GM18517 (cell line): ENCODE measurements at regions not wholly inside any gene's neighbourhood (a gene's known extent, or its start where the extent isn't known, plus 50 kb on each side); places are given as distances from the start of the nearest gene placed in this dataset.

Experiments
- ATAC-seq: cut with Tn5 transposase; IDR thresholded peaks from one replicate; pipeline ENCODE4 v1.9.1; 2021; ENCODE audit warnings: mild to moderate bottlenecking, moderate library complexity; ENCODE audit not compliant: unreplicated experiment

DNA sequence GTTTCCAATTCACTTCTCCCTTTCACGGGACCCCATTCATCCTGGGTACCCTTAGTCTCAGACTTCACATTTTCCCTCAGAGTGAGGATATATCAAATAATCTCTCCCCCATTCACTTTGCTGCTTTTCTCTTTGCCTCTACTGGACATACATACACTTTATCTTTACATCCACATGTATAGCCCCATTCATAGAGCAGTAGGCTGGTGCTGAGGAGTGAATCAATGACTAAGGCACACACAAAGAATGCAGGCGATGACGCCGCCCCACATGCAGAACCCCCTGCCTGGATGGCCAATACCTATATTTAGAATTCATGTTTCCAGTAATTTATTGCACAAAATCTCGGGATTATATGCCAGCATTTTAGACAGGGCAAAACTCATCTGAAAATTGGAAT lies 554.3 kb upstream of the TENM3 start:
- no peak for ATAC-seq

DNA sequence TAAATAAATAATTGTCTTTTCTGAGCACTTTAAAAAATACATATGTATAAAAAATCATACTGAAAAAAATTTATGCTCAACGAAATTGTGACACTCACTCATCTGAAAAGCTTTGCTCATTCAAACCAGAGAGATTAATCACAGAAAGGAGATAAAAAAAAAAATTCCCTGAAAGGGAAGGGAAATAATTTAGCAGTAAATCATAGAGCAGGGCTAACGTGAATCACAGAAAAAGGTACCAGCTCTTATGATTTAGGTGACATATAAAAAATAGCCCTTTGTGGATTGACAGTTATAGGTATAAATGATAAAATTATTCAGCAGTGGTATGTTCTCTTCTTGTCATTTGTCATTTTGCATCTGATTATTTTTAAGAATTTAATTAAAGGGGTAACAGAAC lies 552.7 kb upstream of the TENM3 start:
- ATAC-seq, result no peak

DNA sequence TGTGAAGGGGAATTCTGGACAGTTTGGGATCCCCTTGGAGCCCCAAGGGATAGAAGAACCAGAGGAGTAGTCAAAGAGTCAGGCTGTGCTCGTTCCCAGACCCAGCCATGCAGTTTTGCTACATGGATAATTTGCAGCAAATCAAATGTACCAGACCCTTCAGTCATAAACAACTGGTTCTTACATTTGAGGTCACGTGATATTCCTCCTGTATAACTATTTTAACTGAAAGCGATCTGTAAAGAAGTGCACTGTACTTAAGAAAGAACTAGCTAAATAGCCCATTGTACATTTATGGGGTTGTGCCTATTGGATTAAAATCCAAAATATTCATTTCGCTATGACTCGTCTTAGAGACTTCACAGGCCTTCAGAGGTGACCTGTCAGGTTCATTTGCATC lies 550.2 kb upstream of the TENM3 start:
- no peak for ATAC-seq

DNA sequence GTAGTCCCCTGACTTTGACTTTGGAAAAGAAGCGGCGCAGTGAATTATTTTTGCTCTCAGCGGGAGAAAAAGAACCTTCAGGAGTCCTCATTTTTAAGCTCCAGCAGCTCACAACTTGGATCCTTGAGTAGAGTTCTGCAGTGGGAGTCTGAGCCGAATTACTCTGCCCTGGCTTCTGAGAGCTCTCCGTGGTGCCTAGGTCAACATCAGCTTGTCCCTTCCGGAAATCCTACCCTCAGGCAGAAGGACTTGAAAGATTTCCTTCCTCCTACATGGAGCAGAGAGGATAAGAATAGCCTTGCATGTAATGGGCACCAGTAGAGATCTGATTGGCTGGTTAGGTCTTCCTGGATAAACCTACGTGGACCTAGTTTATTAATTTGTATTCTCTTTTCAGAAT lies 549.7 kb upstream of the TENM3 start:
- no peak for ATAC-seq

DNA sequence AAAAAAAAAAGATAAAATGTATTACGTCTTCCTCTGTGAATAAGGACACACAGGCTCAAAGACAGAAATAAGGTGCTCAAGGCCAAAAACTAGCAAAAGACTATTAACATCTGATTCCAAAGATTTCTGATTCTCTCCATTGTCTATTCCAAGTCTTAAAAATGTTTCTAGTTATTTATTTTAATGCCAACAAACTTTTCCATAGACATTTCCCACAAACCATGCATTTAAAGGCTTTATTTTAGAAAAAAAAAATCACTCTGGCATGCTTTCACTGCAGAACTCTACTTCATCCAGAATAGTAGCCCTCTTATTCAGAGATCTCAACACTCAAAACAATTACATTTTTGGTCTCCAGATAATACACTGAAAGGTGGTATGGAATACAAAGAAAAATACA lies 545.0 kb upstream of the TENM3 start:
- no peak for ATAC-seq

DNA sequence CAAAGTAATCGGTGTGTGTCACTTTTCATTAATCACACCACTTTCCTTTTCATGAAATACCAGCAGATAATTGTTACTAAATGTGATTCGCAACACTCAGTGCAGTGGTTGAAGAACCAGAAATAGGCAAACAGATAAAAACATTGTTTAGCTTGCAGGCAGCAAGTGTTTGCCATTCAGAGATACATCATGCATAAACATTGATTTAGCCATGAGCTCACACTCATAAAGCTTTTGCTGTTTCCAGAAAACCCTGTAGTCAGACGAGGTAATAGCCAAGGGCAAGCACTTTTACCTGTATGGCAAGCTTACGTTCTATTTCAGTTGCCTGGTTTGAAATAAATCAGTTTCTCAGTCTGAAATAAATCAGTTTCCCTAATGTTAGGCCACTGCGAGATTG lies 542.0 kb upstream of the TENM3 start:
- ATAC-seq, result no peak

DNA sequence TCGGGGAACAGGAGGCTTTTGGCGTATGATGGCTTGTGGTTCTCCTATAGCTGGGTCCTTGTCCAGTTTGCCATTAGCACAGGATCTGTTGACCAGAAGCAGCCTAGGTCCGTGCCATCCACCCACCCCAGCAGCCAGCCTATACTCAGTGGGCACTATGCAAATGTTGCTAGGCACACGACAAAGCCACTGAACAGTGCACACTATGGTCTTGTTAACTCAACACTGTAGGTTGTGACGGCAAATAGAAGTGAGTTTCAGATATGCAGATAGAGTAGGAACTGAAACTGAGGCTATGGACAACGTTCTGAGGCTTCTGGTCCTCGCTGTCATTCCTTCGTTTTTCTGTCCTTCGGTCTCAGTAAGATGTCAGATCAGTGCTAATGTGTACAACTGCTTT lies 541.3 kb upstream of the TENM3 start:
- ATAC-seq, result no peak

DNA sequence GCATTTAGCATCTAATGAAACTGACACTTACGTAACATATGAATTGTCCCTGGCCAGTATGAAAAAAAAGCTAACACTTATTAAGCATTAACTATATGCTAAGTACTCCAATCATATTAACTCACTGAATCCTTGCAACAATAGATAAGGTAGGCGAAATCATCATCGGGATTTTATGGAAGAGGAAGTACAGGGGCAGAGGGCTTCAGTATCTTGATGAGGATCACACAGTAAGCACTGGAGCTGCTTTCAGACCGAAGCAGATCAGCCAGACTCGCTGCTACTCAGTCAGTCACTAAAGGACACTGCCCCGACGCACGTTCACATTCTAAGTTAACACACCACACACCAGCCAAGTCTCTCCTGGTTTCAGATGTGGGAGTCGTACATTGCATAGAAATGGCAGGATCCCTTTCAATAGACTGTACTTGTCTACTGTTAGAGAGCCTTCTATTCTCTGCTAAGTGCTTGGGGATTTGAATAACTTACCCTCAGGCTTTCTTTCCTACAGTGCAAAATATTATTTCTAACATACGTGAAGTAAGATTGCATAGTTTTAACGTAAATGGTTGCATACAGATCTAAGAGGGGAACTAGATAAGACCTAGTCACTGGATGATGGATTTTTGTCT lies 540.2 kb upstream of the TENM3 start:
- no peak for ATAC-seq

DNA sequence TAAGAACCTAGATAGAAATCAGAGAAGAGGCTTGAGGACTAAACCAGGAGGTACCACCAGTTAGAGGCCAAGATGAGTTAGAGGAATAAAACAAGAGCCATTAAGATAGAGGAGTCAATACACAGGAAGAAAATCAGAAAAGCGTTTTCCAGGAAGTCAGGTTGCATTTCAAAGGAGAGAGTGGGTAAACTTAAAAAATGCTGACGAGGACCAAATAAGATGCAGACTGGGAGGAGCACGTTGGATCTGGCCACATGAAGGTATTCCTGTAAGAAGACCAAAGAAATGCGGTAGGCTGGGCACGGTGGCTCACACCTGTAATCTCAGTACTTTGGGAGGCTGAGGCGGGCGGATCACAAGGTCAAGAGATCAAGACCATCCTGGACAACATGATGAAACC lies 533.1 kb upstream of the TENM3 start:
- no peak for ATAC-seq

DNA sequence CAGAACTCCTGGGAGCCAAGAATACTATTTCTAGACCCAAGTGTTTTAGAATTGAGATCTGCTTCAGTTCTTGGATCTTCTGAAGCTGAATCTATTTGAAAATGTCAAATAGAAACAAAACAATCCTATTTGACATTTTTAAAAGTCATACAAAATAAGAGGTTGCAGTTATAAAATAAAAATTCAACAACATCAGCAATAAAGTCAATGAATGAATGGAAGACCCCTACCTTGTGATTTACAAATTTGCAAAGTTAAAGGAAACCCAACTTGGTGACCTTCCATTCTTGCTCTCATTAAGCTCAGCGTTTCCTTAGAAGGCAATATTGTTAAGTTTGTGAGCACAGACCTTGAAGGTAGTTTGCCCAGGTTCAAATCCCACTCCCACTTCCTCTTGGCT lies 531.8 kb upstream of the TENM3 start:
- ATAC-seq, result no peak

DNA sequence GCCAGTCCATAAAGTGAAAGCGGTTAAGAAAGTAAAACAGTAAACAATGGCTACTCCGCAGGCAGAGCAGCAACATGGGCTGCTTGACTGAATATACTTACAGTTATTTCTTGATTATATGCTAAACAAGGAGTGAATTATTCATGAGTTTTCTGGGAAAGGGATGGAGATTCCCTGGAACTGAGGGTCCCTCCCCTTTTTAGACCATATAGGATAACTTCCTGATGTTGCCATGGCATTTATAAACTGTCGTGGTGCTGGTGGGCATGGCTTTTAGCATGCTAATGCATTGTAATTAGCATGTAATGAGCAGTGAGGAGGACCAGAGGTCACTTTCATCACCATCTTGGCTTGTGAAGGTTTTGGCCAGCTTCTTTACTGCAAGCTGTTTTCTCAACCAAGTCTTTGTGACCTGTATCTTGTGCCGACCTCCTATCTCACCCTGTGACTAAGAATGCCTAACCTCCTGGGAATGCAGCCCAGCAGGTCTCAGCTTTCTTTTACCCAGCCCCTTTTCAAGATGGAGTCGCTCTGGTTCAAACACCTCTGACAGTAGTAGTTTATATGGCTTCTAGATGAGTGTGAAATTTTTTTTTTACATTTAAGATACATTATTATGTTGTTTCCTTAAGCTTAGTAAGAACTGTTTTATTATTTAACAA lies 514.8 kb upstream of the TENM3 start:
- no peak for ATAC-seq

DNA sequence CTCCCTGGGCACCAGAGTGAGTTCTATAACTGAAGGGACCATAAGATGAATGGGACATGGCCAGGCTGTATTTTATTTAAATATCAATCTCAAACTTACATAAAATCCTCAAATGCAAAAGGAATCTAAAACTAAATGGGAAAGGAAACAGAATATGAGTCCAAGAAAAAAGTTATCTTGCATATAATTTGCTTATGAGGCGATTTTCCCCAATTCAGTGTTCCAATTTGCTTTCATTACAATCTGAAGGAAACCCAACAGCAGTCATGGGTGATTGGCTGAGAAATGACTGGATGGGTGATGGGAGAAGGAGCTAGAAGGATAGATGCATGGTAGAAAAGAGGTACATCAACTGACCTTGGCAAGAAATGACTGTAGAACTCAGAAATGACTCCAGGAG lies 511.3 kb upstream of the TENM3 start:
- no peak for ATAC-seq

DNA sequence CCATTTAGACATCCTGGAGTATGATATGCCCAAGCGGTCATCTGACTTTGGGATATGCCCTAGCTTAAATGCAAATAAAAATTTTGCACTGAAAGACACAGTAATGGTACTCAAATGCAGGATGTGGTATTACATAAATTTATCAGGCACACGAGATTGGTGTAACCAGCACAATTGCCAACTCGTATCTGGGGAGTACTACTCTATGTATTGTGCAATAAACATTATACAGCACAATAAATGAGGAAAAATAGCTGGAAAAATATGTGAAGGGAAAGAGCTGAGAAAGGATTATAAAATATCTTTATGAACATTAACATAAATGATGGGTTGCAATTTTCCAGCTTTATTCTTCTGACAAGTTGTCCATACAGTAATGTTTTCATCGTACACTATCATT lies 505.5 kb upstream of the TENM3 start:
- ATAC-seq, result no peak

DNA sequence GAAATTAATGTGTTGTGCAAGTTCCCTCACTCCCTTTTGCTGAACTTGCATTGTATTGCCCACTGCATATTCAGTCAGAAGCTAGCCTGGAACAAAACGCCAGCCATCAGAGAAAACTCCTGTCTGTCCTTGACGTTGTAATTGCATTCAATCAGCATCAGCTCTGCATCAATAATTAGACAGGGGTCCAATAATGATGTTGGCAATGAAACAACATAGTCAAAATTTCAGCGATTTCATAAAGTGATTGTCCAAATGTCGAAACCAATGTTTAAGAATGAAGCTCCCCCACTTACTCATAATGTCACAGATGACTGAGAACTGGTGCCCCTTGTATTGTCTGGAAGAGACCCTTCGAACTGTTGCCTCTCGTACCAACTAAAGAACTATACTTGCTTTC lies 504.2 kb upstream of the TENM3 start:
- no peak for ATAC-seq

DNA sequence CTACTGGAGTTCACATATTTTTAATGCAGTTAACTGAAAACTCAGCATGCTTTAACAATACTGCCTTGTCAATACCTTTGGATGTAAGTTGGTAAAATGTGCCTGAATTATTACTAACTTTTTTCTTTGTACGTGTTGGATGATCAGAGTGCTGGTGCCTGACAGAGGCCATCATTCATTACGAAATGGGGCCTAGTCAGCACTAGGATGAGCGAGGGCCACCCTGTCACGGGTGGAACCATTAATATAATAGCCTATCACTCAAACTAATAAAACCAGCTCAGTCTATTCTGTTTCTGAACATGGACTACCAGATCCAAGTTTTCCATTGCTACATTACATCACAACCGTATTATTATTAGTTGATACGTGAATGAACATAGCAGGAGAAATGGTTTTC lies 501.7 kb upstream of the TENM3 start:
- ATAC-seq, result no peak

DNA sequence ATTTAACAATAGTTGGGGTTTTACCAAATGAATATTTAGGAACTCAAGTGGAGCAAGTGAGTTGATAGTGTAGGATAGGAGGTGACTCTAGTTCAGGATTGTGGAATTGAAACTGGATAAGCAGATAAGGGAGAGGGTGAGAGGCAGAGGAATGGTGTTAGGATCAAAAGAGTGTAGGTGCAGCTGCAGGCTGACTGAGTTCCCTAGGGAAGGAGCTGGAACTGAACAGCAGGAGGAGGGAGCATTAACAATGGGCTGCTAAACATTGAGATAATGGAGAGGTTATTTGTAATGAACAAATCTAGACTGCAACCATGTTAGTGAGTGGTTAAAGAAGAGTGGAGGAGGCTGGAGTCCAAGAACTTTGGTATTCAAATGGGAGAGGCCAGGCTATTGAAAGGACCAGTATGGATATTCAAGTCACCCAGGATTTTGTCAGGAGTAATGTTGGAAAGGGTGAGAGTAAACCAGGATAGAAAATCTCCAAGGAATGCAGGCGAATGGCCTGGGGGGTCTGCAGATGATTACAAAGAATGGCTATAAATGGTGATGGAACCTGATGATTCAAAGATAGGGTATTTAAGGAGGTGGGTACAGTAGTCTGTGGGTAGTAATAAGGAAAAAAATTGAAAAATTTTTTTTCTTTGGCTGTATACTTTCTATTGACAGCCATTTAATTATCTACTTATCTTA lies 497.1 kb upstream of the TENM3 start:
- ATAC-seq, result no peak

DNA sequence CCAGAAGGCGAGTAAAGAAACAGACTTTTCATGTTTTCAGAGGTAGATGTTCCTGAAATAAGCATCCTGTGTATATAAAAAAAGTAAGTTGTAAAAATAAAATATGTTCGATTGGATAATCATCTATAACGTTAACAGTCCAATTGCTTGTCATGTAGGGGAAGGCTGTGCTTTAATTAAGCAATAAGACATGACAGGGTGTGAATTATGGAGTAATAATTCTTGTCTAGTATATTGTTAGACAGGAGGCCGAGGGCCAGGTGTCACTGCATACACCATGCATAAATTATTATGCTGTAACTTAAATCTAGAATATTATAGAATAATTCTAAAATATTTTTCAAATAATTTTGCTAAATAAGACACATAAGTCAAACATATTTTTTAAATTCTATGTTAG lies 494.6 kb upstream of the TENM3 start:
- ATAC-seq, result no peak

DNA sequence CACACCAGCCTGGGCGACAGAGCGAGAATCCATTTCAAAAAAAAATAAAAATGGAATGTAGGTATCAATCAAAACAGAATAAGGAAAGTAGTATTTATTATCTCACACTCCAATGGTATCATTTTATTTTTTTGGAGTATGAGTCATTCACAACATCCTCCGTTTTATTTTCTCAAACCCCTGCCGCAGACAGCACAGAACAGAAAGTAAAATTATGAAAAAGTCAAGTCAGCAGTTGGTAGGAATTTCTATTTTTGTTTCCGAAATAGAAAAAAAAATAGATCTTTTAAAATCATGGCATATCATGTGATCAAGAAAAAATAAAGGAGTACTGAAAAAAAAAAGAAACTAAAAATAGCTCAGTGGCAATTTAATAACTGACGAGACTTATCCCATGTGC lies 490.7 kb upstream of the TENM3 start:
- ATAC-seq, result no peak

DNA sequence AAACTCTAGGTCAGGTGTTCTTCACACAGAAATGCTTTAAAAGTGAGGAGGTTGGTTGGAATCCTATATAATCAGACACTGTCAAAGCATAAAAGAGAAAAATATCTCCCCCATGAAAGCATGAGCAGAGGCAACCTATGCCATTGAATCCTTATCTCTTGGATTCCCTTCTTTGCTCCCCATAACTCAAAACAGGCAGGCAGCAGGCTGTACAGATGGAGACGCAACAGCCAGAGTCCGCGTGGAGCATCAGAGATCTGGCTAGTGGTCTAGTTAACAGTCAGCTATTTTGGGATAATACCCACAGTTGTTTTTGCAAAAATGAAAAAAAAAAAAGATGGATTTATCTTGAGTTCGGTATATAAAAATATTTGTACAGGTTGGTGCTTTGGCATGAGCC lies 490.0 kb upstream of the TENM3 start:
- no peak for ATAC-seq

DNA sequence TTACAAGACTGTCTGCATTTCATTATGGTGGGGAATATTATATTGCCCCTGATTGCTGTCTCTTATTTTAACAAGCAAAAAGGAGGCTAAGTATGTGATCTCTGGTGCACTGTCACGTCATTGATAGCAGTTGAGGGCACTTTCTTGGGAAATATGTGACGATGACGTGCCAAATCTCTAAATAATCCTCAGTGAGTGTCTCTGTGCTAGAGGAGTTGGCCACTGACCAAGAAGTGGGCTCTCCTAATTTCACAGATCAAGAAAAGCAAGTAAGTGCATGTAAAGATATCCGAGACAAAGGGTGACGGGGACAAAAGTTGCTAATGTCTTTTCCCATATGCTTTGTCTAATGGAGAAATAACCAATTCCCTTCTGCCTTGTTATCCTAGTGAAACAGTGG lies 487.4 kb upstream of the TENM3 start:
- ATAC-seq, result no peak

DNA sequence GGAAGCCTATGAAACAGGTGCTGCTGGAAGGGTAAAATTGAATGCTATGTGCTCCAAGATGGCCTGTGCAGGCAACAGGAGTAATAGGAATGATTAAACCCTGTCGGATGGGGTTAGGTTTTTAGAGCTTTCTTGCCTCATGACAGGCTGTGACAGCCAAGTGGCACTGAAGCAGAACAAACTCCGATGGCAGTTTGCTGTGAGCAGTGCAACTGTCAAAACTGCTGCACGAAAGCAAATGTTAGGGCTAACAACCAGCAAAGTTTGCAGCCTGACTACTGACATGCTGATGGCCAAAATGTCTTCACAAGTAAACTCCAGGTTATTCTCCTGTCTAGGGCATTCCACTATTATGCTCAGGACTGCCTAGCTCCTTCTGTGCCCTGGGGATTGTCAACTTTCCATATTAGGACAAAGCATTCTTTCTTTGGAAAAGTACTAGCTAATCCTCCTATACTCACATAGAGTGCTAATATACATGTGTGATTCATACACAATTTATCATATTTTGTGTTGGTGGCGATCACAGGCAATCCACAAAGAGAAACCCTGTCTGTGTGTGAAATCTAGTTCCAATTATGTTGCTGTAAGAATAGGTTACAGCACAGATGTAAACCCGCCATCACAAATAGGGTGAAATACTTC lies 486.6 kb upstream of the TENM3 start:
- ATAC-seq, result no peak

DNA sequence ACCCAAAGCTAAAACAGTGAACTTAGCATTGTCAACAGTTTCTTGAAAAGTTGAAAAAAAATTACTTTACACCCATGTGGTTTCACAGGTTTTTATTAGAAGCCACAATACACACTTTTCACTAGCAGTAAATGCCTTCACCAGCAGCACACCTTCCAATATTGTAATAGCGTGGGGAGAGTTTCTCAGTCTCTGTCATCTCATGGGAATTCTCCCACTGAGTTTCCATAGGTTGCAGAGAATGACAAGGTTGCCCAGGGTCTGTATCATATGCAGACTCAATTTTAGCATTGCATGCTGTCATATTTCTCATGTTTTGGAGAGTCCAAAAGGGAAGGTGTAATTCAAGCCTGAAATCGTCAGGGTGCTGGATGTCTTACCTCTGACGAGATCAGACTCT lies 486.1 kb upstream of the TENM3 start:
- ATAC-seq, result no peak
